ENCODE measurements at regions not wholly inside any gene's neighbourhood (a gene's known extent, or its start where the extent isn't known, plus 50 kb on each side); places are given as distances from the start of the nearest gene placed in this dataset.
A peak's percentile ranks its signal among the peaks of the same experiment; 100 is the strongest.
"Not testable (repeated sequence)": the region's sequence is repeated elsewhere in the genome, so short reads cannot be mapped to it uniquely, and the experiment has no call there.

DNA sequence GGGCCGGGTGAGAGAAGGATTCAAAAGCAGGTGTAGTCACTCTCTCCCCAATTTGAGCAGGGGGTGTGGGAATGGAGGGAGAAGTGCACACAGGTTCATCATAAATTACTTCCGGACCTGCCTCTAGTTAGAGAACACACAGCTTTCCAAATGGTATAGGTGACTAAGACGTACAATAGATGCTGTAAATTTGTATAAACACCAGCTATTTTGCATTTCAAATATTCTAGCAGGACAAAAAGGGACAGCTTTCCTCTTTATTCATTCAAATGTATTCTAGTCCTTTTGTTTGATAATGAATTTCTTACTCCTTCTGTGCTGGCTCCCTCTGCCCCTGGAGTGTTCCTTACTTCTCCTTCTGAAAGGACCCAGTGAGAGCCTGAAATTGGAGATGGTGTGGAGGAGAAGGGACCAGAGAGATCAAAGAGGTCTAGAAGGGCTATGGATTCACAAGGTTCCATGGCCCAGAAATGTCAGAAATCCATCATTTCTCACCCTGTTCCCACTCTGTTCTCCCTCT is 53.2 kb upstream of the SH3BP4 start:
- DNase-seq, result no peak

DNA sequence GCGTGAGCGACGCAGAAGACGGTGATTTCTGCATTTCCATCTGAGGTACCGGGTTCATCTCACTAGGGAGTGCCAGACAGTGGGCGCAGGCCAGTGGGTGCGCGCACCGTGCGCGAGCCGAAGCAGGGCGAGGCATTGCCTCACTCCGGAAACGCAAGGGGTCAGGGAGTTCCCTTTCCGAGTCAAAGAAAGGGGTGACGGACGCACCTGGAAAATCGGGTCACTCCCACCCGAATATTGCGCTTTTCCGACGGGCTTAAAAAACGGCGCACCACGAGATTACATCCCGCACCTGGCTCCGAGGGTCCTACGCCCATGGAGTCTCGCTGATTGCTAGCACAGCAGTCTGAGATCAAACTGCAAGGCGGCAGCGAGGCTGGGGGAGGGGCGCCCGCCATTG is 63.4 kb upstream of the SH3BP4 start:
- DNase-seq, result not testable (repeated sequence)

DNA sequence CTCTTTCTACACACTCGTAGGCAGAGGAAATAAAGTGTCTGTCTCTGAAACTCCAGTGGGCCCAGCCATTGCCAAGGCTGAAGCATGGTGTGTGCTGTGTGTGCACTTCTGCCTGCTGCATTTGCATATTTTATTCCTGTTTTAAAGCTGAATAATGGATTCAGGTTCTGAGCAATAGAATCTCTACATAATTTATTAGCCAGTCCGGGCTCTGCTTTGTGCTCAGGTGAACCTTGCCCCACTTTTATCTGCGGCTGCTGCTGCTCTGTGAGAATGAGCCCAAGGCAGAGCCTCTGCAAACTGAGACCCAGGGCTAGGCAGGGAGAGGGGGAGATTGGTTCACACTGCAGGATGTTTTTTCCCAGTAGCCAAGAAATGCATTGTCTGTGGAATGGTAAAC is 64.6 kb upstream of the SH3BP4 start:
- DNase-seq, result no peak

DNA sequence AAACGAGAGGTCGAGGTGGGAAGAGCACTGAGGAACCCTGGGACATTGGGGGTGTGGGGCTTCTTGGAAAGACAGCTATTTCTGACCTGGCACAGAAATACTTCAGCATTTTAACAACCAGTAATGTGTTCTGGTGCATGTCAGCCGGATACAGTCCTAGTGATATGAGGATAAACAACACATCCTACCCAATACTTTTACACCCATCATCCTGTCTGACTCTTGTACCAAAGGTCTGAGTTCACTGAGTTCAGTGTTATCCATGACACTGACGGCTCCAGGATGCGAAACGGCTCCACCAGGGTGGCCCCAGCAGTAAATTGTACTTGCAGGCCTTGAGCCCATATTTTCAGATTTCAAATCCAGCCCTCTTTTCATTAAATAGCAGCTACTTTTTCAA is 65.9 kb upstream of the SH3BP4 start:
- no peak for DNase-seq

DNA sequence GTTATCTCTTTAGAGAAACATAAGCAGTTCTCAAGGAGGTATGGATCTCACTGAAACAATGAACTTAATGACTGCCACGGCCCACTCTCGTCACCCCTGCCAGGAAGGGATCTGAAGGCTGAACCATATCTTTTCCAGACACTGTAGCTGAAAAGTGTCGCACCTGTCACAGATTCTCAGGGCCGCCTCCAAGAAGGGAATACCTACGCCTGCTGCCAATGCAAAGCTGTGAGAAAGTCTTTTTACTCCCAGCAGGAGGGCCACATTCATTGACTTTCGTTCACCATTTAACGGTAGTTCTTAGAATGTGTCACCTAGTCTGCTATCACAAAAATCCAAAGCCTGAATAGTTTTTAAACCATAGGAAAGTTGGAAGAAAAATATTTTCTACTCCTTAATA is 66.7 kb upstream of the SH3BP4 start:
- no peak for DNase-seq

DNA sequence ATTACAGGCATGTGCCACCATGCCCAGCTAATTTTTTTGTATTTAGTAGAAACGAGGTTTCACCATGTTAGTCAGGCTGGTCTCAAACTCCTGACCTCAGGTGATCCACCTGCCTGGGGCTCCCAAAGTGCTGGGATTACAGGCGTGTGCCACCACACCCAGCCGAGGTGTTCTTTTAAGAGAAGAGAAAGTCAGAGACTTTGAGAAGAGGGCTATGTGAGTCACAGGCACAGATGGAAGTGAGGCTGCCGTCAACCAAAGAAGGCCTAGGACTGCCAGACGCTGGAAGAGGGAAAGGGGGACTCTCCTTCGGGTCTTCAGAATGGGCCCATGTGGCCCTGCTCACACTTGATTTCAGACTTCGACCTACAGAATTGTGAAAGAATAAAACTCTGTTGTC is 67.2 kb upstream of the SH3BP4 start:
- DNase-seq, result no peak

DNA sequence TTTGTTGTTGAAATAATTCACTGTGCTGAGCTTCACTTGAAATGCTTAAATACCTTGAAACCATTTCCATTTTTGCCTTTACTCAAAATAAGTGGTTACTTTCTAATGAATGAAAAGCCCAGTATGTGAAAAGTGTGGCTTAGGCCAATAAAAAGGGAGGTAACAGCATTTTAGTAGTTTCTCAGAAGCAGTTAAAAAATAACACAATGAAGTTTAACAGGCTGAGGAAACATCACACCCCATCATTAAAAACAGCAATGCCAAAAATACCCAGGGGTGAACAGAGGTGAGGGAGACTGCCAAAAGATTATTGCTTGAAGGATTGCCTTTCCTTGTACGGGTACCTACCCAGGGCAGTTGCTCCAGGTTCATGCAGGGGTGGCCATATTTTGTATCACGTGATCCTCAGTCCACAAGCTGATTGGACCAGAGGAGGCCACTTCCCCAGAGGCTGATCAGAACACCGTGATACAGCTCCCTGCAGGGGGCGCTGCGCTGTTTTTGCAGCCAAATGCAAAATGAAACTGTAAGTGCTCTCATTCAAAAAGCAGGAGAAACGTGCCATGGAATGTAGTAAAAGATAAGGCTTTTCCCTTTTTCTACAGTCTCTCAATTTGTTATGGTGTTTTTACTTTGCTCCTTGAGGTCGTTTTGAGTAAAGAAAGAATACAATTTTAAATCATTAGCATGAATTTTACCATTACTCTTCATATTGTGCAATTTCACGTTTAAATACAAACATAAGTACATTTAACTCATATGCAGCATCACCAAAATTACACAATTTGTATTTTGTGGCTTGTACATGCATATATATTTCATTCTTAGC is 70.2 kb upstream of the SH3BP4 start:
- peak; percentile 9 for DNase-seq

DNA sequence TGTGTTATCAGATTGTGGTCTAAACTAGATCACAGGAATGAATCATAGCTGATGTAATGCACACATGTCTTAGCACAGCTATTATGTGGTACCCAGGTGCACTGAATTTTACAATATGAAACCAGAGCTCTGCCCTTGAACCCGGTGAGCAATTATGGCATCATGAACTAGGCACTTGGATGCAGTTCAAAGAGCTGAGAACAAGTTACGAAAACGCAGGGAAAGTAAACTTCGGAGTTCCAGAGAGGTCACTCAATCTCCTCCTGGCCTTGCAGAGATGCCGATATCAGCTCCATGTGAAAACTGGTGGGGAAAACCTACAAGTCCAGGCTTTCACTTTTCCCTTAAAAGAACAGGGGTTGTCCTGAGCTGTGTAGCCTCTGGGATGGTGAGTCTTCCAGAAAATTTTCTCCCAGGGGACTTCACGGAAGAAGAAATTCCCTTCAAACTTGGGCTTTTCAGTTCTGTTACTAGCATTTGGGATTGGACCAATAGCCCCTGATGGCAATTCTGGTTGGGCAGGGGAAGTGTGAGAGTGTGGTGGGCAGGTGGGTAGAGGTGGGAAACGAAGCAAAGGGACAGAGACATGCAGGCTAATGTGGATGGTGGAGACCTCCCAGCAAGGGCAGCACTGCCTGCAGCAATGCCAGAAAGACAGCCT is 71.1 kb upstream of the SH3BP4 start:
- DNase-seq, result no peak

DNA sequence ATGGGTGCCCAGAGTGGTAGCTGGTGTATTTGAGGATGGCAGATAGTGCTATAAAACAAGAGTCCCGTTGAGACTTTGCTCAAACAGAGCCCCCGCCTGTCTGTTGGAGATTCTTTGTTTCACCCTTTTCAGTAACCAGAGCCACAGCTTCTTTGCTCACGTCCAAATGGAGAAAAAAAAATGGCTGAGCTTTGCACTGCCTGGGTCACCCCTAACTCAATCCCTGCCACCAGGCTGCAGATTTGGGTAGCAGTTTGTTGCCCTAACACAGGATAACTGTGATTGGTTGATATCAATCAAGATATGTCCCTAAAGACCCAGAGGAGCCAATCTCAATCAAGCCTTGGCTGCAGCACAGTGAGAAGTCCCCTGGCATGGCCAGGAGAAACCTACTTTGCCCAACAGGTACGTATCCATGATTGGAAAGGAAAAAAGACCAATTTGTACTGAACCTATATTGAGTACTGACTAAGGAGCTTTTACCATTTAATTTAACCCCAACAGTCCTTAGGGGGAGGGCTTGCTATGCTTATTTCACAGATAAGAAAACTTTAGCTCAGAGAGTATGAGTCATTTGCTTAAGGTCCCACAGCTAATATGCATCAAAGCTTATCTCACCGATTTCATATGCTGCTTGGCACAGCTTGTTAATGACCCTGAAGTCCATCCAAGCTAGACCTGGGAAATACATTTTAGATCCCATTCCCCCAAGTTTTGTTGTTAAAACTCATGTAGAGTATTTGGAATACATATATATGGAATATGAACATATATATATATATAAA is 72.0 kb upstream of the SH3BP4 start:
- no peak for DNase-seq

DNA sequence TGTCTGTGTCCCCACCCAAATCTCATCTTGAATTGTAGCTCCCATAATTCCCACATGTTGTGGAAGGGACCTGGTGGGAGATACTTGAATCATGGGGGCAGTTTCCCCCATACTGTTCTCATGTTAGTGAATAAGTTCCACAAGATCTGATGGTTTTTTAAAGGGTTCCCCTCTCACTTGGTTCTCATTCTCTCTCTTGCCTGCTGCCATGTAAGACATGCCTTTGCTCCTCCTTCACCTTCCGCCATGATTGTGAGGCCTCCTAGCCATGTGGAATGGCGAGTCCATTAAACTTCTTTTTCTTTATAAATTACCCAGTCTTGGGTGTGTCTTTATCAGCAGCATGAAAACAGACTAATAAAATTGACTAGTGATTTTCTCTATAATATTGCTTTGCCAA is 75.2 kb upstream of the SH3BP4 start:
- not testable (repeated sequence) for DNase-seq

DNA sequence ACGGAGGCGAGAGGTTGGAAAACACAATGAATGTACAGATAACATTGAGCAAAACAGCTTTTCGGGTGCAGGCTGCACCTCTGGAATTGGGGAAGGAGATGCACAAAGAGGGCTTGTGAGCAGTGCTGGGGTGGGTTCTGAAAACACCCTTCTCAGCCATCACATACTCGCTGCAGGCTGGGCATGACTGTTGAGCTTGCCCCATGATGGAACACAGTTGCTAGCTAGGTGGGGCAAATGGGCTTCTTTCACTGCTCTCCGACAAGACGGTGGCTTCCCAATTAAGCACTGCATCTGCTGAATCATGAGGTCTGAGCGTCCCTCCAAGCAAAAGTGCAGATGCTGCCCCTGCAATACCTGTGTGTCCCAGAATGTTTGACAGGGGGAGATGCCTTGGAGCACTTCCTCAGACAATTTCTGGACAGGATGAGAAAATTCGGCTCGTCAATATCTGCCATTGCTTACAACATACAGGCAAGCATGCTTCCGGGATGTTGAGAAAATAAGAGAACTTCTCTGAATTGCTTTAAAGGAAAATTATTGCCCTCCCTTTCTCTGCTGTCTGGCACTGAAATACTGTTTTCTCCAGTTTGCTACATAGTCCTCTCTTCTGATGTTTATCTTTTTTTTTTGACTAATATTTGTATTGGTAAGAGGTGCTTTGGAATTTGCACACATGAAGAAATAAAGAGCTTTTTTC is 77.3 kb upstream of the SH3BP4 start:
- DNase-seq, result no peak

DNA sequence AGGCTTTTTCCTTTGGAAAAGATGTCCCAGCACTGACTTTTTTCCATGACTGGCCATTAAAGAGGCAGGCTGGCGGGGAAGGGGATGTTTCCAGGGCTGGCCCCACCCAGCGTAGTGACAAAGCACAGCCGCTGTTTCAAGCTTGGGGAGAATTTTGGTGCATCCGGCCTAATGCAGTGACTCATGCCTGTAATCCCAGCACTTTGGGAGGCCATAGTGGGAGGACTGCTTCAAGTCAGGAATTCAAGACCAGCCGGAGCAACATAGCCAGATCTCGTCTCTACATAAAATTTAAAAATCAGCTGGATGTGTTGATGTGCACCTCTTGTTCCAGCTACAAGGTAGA is 78.0 kb upstream of the SH3BP4 start:
- no peak for DNase-seq

DNA sequence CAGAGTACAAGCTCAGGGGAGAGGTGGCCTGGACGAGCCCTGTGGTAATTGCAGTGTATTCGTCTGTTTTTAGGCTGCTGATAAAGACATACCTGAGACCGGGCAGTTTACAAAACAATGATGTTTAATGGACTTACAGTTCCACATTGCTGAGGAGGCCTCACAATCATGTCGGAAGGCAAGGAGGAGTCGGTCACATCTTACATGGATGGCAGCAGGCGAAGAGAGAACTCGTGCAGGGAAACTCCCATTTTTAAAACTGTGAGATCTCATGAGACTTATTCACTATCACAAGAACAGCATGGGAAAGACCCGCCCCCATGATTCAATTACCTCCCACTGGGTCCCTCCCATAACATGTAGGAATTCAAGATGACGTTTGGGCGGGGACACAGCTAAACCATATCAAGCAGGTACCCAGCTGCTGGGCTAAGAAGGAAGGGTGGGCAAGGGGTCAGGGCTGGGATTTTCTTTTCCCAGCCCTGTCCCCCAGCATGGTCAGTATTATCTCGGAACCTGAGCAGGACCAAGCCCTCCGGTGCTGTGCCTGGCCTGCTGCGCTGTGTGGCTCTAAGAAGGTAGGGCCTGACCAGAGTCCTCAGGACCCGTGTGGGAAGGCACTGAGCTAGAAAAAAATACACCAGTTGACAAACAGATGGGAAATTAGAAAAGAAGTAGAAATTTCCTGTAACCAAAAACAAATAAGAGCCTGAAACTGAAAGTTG is 78.6 kb upstream of the SH3BP4 start:
- no peak for DNase-seq

DNA sequence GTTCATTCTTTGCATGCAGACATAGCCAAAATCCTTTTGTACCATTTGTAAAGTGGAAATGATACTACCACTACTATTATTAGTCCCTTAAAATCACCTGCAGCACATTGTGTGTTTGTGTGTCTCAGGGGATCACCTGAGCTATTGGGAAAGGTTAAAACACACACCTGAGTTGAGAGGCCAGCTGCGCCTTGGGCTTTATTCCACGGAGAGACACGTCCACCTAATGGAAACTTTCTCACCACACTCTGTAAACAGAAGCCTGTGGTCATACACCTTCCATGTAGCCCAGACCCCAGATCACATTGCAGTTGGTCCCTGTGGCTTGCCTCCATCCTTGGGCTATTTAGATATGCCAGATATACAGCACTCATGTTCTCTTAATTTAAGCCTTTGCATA is 81.8 kb upstream of the SH3BP4 start:
- DNase-seq, result no peak

DNA sequence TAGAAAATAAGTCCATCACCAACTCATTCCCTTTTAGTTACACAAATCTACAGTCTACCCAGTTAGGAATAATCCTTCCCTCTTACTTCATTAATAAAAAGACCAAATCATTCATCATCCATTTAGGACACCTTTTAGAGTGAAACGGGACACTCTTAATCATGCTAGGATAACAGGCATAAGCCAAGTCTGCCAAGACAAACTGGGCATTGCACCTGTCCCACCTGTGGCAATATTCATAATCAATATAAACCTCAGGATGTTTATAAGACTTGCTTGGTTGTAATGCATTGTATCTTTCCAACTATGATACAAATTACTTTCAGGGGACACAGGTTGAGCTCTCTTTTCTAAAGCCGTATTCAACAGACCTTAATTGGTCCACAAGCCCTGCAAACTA is 82.7 kb upstream of the SH3BP4 start:
- DNase-seq, result no peak

DNA sequence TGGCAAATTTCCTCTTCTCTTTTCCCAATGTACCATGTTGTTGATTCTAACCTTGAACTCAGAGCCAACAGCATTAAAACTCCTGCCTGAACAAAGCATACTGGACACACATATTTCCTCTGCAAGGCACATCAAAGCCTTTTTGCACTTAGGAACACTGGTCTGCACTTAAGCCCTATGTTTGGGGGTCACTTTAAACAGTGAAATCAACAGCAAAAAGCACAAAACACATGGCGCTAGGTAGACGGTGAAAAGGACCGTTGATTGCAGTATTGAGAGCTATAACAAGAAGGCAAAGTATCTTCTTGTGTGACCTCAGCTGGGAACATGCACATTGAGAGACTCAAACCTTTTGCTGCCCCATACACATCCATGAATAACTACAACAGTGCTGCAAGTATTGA is 83.9 kb upstream of the SH3BP4 start:
- DNase-seq, result no peak

DNA sequence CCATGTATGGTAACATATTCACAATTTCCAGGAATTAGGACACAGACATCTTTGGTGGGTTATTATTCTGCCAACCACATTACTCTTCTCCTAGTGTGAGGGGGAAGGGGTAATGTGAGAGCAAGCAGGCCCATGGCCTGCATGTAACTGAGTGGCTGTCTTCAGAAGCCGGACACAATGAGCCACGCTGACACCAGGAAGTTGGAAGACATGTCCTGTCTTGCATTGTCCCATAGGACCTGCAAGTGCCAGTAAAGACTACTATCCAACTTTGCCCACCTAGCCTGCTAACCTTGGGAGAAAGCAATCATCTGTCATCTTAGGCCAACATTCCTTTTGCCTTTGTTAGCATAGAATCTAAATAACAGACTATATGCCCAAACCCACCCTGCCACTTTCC is 86.2 kb upstream of the SH3BP4 start:
- DNase-seq, result no peak

DNA sequence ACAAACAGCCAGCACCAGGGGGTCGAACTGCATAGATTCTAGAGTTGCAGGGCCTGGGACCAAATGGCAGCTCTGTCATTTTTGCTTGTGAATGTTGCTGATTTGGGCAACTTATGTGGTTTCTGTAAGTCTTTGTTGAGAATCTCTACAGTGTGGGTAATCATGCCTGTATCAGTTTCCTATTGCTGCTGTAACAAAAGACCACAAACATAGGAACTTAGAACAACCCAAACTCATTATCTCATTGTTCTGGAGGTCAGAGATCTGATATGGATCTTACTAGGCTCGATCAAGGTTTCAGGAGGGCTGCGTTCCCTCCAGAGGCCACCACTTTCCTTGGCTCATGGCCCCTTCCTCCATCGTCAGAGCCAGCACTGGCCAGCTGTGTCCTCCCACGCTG is 86.8 kb upstream of the SH3BP4 start:
- no peak for DNase-seq

DNA sequence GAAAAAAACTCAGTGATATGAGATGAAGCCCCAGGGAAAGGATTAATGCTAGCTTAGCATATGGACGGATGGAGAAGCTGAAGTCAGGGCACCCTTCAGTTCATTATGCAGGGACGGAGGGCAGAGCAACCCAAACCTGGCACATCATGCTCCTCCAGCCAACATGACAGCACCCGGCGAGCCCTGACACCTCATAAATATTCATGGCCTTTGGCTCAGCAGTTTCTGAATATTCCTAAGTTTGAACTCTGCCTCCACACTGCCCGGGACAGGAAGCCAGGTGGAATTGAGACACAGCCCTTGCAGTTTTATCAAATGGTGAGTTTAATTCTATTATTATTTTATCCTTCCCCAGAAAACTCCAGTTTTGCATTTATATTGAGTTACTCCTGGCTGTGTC is 87.3 kb upstream of the SH3BP4 start:
- no peak for DNase-seq

DNA sequence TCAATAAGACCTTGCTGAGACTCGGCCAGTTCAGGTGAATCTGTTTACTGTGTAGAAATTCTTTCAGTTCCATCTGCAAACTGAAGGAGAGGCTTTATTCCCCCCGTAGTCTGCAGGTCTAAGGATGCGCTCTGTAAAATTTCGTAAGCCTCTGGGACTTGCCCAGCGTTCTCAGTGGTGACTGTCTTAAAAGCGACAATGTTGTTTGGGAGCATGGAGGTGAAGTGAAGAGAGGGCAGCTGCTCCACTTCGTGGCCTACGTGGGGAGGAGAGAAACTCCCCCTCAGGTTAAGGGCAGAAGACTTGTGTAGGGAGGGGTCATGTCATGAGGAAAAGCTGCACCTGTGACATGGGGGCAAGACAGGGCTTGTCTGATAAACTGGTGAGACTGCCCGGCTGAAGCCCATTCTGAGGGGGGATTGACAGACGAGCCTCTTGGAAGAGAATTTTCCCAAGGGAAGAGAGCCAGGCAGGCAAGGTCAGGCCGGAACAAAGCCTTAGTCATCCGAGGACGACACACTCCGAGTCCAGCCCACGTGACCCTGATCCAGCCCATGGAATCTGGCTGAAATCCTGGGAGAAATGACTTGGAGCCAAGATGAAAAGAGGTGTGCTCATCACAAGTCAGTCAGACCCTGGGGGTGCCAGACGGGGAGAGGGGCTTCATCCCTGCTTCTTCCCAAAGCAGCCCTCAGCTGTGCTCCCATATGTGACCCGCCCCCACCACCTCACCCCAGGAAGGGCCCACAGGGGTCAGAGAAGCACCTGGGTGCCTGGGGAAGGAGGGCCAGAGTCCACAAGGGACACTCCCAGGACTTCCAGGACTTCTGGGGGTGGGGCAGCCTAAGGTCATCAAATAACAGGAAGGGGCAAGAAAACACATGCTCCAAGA is 88.5 kb upstream of the SH3BP4 start:
- DNase-seq, result no peak

All from activated CD4-positive, alpha-beta T cell treated with anti-CD3 and anti-CD28 coated beads, Interleukin-2, amount 50 U/mL, for 1 hour (primary cell).